ENCODE measurements at regions not wholly inside any gene's neighbourhood (a gene's known extent, or its start where the extent isn't known, plus 50 kb on each side); places are given as distances from the start of the nearest gene placed in this dataset.

- intact Hi-C loops (cut with DNase I) = no loop called here
- DNase-seq = no peak
- Histone ChIP-seq H3K36me3 (no peaks in the 10 kb centered on the region), H3K27me3 (no peaks in the 10 kb centered on the region), H3K27ac (no peak overlapping the region), H3K4me3 (no peak overlapping the region), H3K4me1 (no peaks in the 10 kb centered on the region), H3K9me3 (no peaks in the 10 kb centered on the region)
- TF ChIP-seq POLR2AphosphoS5 (IDR thresholded peaks at IDR 0.05) (no peak), CTCF (IDR thresholded peaks at IDR 0.05) (no peak), EP300 (IDR thresholded peaks at IDR 0.05) (no peak), POLR2A (IDR thresholded peaks at IDR 0.05) (no peak)
- 79 to 87% methylated on average over 3 of the region's 3 CpGs for WGBS, 2 donors
These were observed 52.8 kb upstream of the PPP3CA start for GRCh38 chr4:101400096-101400495.

GRCh38 chr4:101398807-101399206 is 51.5 kb upstream of the PPP3CA start:
- intact Hi-C loops (cut with DNase I) = no loop called here
- H3K9me3 ChIP-seq = no peaks in the 10 kb centered on the region
- no peak overlapping the region for H3K4me3 ChIP-seq
- TF ChIP-seq POLR2A (IDR thresholded peaks at IDR 0.05) (no peak), POLR2AphosphoS5 (IDR thresholded peaks at IDR 0.05) (no peak), EP300 (IDR thresholded peaks at IDR 0.05) (no peak), CTCF (IDR thresholded peaks at IDR 0.05) (no peak)
- WGBS, 2 donors = 93 to 96% methylated on average over 4 of the region's 4 CpGs
- H3K27ac ChIP-seq = no peak overlapping the region
- no peaks in the 10 kb centered on the region for H3K36me3 ChIP-seq
- H3K27me3 ChIP-seq = no peaks in the 10 kb centered on the region
- no peak for DNase-seq
- no peaks in the 10 kb centered on the region for H3K4me1 ChIP-seq

Small RNA genes lying in the stretch of these regions (small RNA-seq; reads per million reads assigned to genes)
- 0 reads per million in 3 donors for gene RNU6-462P

All from sigmoid colon (tissue), 6 donors.